ENCODE measurements at regions not wholly inside any gene's neighbourhood (a gene's known extent, or its start where the extent isn't known, plus 50 kb on each side); places are given as distances from the start of the nearest gene placed in this dataset.

GRCh38 chr12:20967756-20968155 is 157.3 kb downstream of the SLCO1B3 start:
- TF ChIP-seq POLR2A (IDR thresholded peaks at IDR 0.05; ENCODE audit: low read depth, low read length) = no peak
- TF ChIP-seq CTCF (IDR thresholded peaks at IDR 0.05 in 2 of 3, conservative IDR thresholded peaks at IDR 0.05 in 1 of 3; ENCODE audit: control insufficient read depth in 2 of 3, extremely low read depth in 1 of 3, insufficient read depth in 1 of 3, low read depth in 3 of 3, low read length in 3 of 3) = no peak

All from GM12878 (cell line).